ENCODE measurements at regions not wholly inside any gene's neighbourhood (a gene's known extent, or its start where the extent isn't known, plus 50 kb on each side); places are given as distances from the start of the nearest gene placed in this dataset.

DNA sequence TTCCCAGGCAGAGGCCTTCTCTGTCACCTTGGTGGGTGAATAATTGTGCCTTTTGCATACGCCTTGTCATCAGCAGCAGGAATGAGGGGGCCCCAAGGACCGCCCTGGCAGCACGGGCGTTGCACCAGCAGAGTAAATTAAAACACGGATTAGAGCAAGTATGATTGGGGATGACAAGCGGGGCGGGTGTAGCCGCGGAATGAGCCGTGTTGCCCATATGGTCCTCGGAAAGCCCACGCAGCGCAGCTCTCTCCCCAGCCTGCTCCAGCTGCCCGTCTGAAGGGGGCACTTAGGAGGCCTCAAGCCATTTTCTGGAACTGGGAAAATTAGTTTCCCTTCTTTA is 299.4 kb upstream of the IRX3 start:
- no peak for TF ChIP-seq CTCF (IDR thresholded peaks at IDR 0.05)
- H3K27ac ChIP-seq, result no peak overlapping the region
- no peaks in the 10 kb centered on the region for H3K4me1 ChIP-seq
- H3K4me3 ChIP-seq, result no peak overlapping the region
- no peaks in the 10 kb centered on the region for H3K36me3 ChIP-seq
- H3K9me3 ChIP-seq, result no peaks in the 10 kb centered on the region
- intact Hi-C loops (cut with DNase I), result no loop called here
- no peaks in the 10 kb centered on the region for H3K27me3 ChIP-seq
- DNase-seq (ENCODE audit: low spot score in 2 of 2), result no peak

GRCh38 chr16:54585094-54585997 is 298.8 kb upstream of the IRX3 start:
- no peak for TF ChIP-seq CTCF (IDR thresholded peaks at IDR 0.05)
- DNase-seq (ENCODE audit: low spot score in 2 of 2), result no peak
- intact Hi-C loops (cut with DNase I), result no loop called here

DNA sequence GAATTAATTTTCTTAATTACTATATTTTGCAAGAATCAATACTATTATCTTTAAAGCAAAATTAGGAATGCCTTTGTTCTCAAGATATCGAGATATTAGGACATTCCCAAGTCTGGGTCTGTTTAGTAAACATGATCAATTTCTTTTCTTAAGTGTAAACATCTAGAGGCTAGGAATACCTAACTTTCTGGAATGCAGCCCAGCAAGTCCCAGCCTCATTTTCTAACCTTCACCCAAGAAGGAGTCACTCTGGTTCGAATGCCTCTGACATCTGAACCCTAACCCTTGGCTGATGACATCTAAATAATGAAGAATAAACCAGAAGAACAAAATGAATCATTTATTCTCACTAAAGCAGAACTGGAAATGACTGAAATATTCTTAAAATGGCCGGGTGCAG is 297.5 kb upstream of the IRX3 start:
- no peaks in the 10 kb centered on the region for H3K36me3 ChIP-seq
- H3K27me3 ChIP-seq, result no peaks in the 10 kb centered on the region
- H3K9me3 ChIP-seq, result no peaks in the 10 kb centered on the region
- H3K27ac ChIP-seq, result no peak overlapping the region
- no peak for TF ChIP-seq CTCF (IDR thresholded peaks at IDR 0.05)
- no peaks in the 10 kb centered on the region for H3K4me1 ChIP-seq
- H3K4me3 ChIP-seq, result no peak overlapping the region
- intact Hi-C loops (cut with DNase I), result no loop called here
- DNase-seq (ENCODE audit: low spot score in 2 of 2), result no peak

More at GRCh38 chr16:54585094-54585997, 298.8 kb upstream of the IRX3 start:
- H3K36me3 ChIP-seq, result no peaks in the 10 kb centered on the region
- H3K27me3 ChIP-seq, result no peaks in the 10 kb centered on the region
- no peaks in the 10 kb centered on the region for H3K9me3 ChIP-seq
- H3K27ac ChIP-seq, result no peak overlapping the region
- no peak overlapping the region for H3K4me3 ChIP-seq
- no peaks in the 10 kb centered on the region for H3K4me1 ChIP-seq

GRCh38 chr16:54582631-54583250 is 296.2 kb upstream of the IRX3 start:
- no peaks in the 10 kb centered on the region for H3K27me3 ChIP-seq
- H3K27ac ChIP-seq, result no peak overlapping the region
- H3K4me1 ChIP-seq, result no peaks in the 10 kb centered on the region
- no peak for TF ChIP-seq CTCF (IDR thresholded peaks at IDR 0.05)
- DNase-seq (ENCODE audit: low spot score in 2 of 2), result no peak
- H3K36me3 ChIP-seq, result no peaks in the 10 kb centered on the region
- intact Hi-C loops (cut with DNase I), result no loop called here
- no peak overlapping the region for H3K4me3 ChIP-seq
- H3K9me3 ChIP-seq, result no peaks in the 10 kb centered on the region

- Histone ChIP-seq H3K4me1 (no peaks in the 10 kb centered on the region), H3K27me3 (no peaks in the 10 kb centered on the region), H3K4me3 (no peak overlapping the region), H3K27ac (no peak overlapping the region), H3K9me3 (no peaks in the 10 kb centered on the region), H3K36me3 (no peaks in the 10 kb centered on the region)
- no peak for DNase-seq (ENCODE audit: low spot score in 2 of 2)
- no peak for TF ChIP-seq CTCF (IDR thresholded peaks at IDR 0.05)
- intact Hi-C loops (cut with DNase I), result no loop called here
Measured at GRCh38 chr16:54579106-54579728, 292.6 kb upstream of the IRX3 start.
